Lower leg skin (tissue), 3 donors: ENCODE measurements at regions not wholly inside any gene's neighbourhood (a gene's known extent, or its start where the extent isn't known, plus 50 kb on each side); places are given as distances from the start of the nearest gene placed in this dataset.

Experiments used
- CTCF ChIP-seq, 3 donors: fragments of 450-650 bp; IDR thresholded peaks; one replicate each; pipeline ENCODE4 v1.5.1; 2016; ENCODE audit warnings: antibody characterized with exemption in 3 of 3, mild to moderate bottlenecking in 3 of 3, moderate library complexity in 2 of 3
- POLR2A ChIP-seq, 2 donors: fragments of 450-650 bp; IDR thresholded peaks; one replicate each; pipeline ENCODE4 v1.6.1; 2016 to 2017; ENCODE audit warnings: antibody characterized with exemption in 2 of 2, mild to moderate bottlenecking in 1 of 2, moderate library complexity in 1 of 2

- TF ChIP-seq CTCF (IDR thresholded peaks at IDR 0.05) (no peak), POLR2A (IDR thresholded peaks at IDR 0.05) (no peak)
Observed at GRCh38 chr21:15309022-15309590, 244.3 kb upstream of the NRIP1 start.
